ENCODE measurements at regions not wholly inside any gene's neighbourhood (a gene's known extent, or its start where the extent isn't known, plus 50 kb on each side); places are given as distances from the start of the nearest gene placed in this dataset.

- TF ChIP-seq CTCF (IDR thresholded peaks at IDR 0.05 in 2 of 3, conservative IDR thresholded peaks at IDR 0.05 in 1 of 3; ENCODE audit: borderline replicate concordance in 1 of 3, insufficient read depth in 1 of 3, low read depth in 2 of 3, low read length in 2 of 3) (no peak), CEBPB (IDR thresholded peaks at IDR 0.05; ENCODE audit: low read depth) (no peak), RAD21 (IDR thresholded peaks at IDR 0.05; ENCODE audit: low read depth) (no peak), FOSL1 (IDR thresholded peaks at IDR 0.05; ENCODE audit: low read depth) (no peak), JUND (IDR thresholded peaks at IDR 0.05) (no peak), EZH2phosphoT487 (IDR thresholded peaks at IDR 0.05; ENCODE audit: borderline replicate concordance) (no peak), MAX (IDR thresholded peaks at IDR 0.05) (no peak)
These were observed 238.0 kb downstream of the ANKRD60 start for GRCh38 chr20:57990396-57990987.

All from HCT116 (cell line).